Activated T-cell treated with anti-CD3 and anti-CD28 coated beads, Interleukin-2, amount 50 U/mL, for 1 hour (primary cell): ENCODE measurements at regions not wholly inside any gene's neighbourhood (a gene's known extent, or its start where the extent isn't known, plus 50 kb on each side); places are given as distances from the start of the nearest gene placed in this dataset.

Experiments
- DNase-seq: peaks from one replicate; pipeline ENCODE4 v3.0.0-alpha.2; 2020

GRCh38 chr4:124594945-124595344 is 117.6 kb downstream of the ANKRD50 start:
- DNase-seq, result no peak

GRCh38 chr4:124596816-124597215 is 115.7 kb downstream of the ANKRD50 start:
- DNase-seq, result no peak

GRCh38 chr4:124610211-124610610 is 102.3 kb downstream of the ANKRD50 start:
- no peak for DNase-seq
